Uterus (tissue), 3 donors: ENCODE measurements at regions not wholly inside any gene's neighbourhood (a gene's known extent, or its start where the extent isn't known, plus 50 kb on each side); places are given as distances from the start of the nearest gene placed in this dataset.

ENCODE experiments used
- DNase-seq, 2 donors: peaks; one replicate each; pipeline ENCODE4 v3.0.0-alpha.2; 2019 to 2020
- H3K27ac ChIP-seq, 2 donors: fragments of 200-600 bp; sonication (generic); 1 replicate in 1 of 2; 2 replicates in 1 of 2; pipeline ENCODE4 v1.5.1; 2016 to 2018
- H3K27me3 ChIP-seq, 2 donors: fragments of 200-600 bp; sonication (generic); one replicate each; pipeline ENCODE4 v1.5.1; 2018 to 2019; ENCODE audit warnings: control low read depth in 1 of 2
- H3K36me3 ChIP-seq, 2 donors: fragments of 200-600 bp; sonication (generic); one replicate each; pipeline ENCODE4 v1.5.1; 2019; ENCODE audit warnings: control low read depth in 1 of 2
- H3K4me1 ChIP-seq, 2 donors: fragments of 200-600 bp; sonication (generic); one replicate each; pipeline ENCODE4 v1.5.1; 2018 to 2019; ENCODE audit warnings: control low read depth in 1 of 2
- H3K4me3 ChIP-seq, 2 donors: fragments of 200-600 bp; sonication (generic); 1 replicate in 1 of 2; 2 replicates in 1 of 2; pipeline ENCODE4 v1.5.1; 2018 to 2019; ENCODE audit warnings: mild to moderate bottlenecking in 1 of 2
- H3K9me3 ChIP-seq, 2 donors: fragments of 200-600 bp; sonication (generic); one replicate each; pipeline ENCODE4 v1.5.1; 2019; ENCODE audit warnings: control low read depth in 1 of 2
- CTCF ChIP-seq, 4 experiments: fragments of 200-600 bp in 2 of 4; fragments of 450-650 bp in 2 of 4; sonication (generic) in 2 of 4; IDR thresholded peaks; one replicate each; pipeline ENCODE4 v1.5.1; 2016 to 2019; ENCODE audit warnings: antibody characterized with exemption in 4 of 4, mild to moderate bottlenecking in 2 of 4, moderate library complexity in 1 of 4
- POLR2A ChIP-seq, 2 donors: fragments of 450-650 bp; IDR thresholded peaks; one replicate each; pipeline ENCODE4 v1.6.1; 2016; ENCODE audit warnings: antibody characterized with exemption in 2 of 2, mild to moderate bottlenecking in 1 of 2, moderate library complexity in 1 of 2
- intact Hi-C: fragments of 100-400 bp; cut with DNase I; formaldehyde crosslinking; loops from one replicate; pipeline ENCODE4 v1.15.1; 2023; ENCODE audit warnings: low total_unique reads
- donor health status: DM: yes; HTN: yes; CAD: no.

GRCh38 chr7:47664650-47665195 lies 82.8 kb upstream of the TNS3 start:
- Histone ChIP-seq H3K4me1 (no peaks in the 10 kb centered on the region), H3K36me3 (no peaks in the 10 kb centered on the region), H3K9me3 (no peaks in the 10 kb centered on the region), H3K27me3 (no peaks in the 10 kb centered on the region), H3K27ac (no peak overlapping the region), H3K4me3 (no peak overlapping the region)
- no peak for TF ChIP-seq CTCF (IDR thresholded peaks at IDR 0.05)
- DNase-seq: no peak
- intact Hi-C loops: no loop called here

- no peak overlapping the region for H3K4me3 ChIP-seq
- H3K27ac ChIP-seq: no peak overlapping the region
- no peaks in the 10 kb centered on the region for H3K36me3 ChIP-seq
- H3K9me3 ChIP-seq: no peaks in the 10 kb centered on the region
- TF ChIP-seq CTCF (IDR thresholded peaks at IDR 0.05): no peak
- no peak for TF ChIP-seq POLR2A (IDR thresholded peaks at IDR 0.05)
- no peaks in the 10 kb centered on the region for H3K27me3 ChIP-seq
- no peak for DNase-seq
- intact Hi-C loops: no loop called here
- no peaks in the 10 kb centered on the region for H3K4me1 ChIP-seq
Observed at GRCh38 chr7:47663851-47664250, 81.9 kb upstream of the TNS3 start.

- Histone ChIP-seq H3K36me3 (no peaks in the 10 kb centered on the region), H3K27me3 (no peaks in the 10 kb centered on the region), H3K4me3 (no peak overlapping the region), H3K27ac (no peak overlapping the region), H3K4me1 (no peaks in the 10 kb centered on the region), H3K9me3 (no peaks in the 10 kb centered on the region)
- TF ChIP-seq POLR2A (IDR thresholded peaks at IDR 0.05): no peak
- no peak for TF ChIP-seq CTCF (IDR thresholded peaks at IDR 0.05)
- intact Hi-C loops: no loop called here
- DNase-seq: no peak
Observed at GRCh38 chr7:47663213-47663612, 81.3 kb upstream of the TNS3 start.

- H3K9me3 ChIP-seq: no peaks in the 10 kb centered on the region
- DNase-seq: no peak
- no peak overlapping the region for H3K27ac ChIP-seq
- H3K4me3 ChIP-seq: no peak overlapping the region
- no peaks in the 10 kb centered on the region for H3K36me3 ChIP-seq
- no peaks in the 10 kb centered on the region for H3K4me1 ChIP-seq
- TF ChIP-seq POLR2A (IDR thresholded peaks at IDR 0.05) (no peak), CTCF (IDR thresholded peaks at IDR 0.05) (no peak)
- intact Hi-C loops: no loop called here
- H3K27me3 ChIP-seq: no peaks in the 10 kb centered on the region
Observed at GRCh38 chr7:47661051-47661714, 79.3 kb upstream of the TNS3 start.

GRCh38 chr7:47659664-47660462 lies 78.0 kb upstream of the TNS3 start:
- Histone ChIP-seq H3K4me1 (no peaks in the 10 kb centered on the region), H3K27me3 (no peaks in the 10 kb centered on the region), H3K27ac (no peak overlapping the region), H3K36me3 (no peaks in the 10 kb centered on the region), H3K9me3 (no peaks in the 10 kb centered on the region), H3K4me3 (no peak overlapping the region)
- TF ChIP-seq POLR2A (IDR thresholded peaks at IDR 0.05): no peak
- TF ChIP-seq CTCF (IDR thresholded peaks at IDR 0.05): no peak
- DNase-seq: no peak
- intact Hi-C loops: no loop called here
